SU-DHL-6 (cell line): ENCODE measurements at regions not wholly inside any gene's neighbourhood (a gene's known extent, or its start where the extent isn't known, plus 50 kb on each side); places are given as distances from the start of the nearest gene placed in this dataset.
A peak's percentile ranks its signal among the peaks of the same experiment; 100 is the strongest.

ENCODE experiments used
- H2AFZ ChIP-seq: fragments of 200-600 bp; sonication (generic); 2 replicates; pipeline ENCODE4 v1.6.1; 2014; ENCODE audit warnings: low read depth, mild to moderate bottlenecking, moderate library complexity, mixed read lengths, antibody characterized with exemption, low read length; ENCODE audit not compliant: severe bottlenecking
- H3F3A ChIP-seq: fragments of 200-600 bp; shearing (Covaris generic); 2 replicates; pipeline ENCODE4 v1.6.0; 2016; ENCODE audit warnings: antibody characterized with exemption, mild to moderate bottlenecking; ENCODE audit not compliant: insufficient read depth
- H3K27ac ChIP-seq: fragments of 200-600 bp; sonication (generic); 2 replicates; pipeline ENCODE4 v1.5.1; 2016; ENCODE audit warnings: low read depth, mild to moderate bottlenecking, low read length, moderate library complexity, mixed read lengths
- H3K27me3 ChIP-seq: fragments of 200-600 bp; sonication (generic), shearing (Covaris generic); 2 replicates; pipeline ENCODE4 v1.6.0; 2014; ENCODE audit warnings: mild to moderate bottlenecking, low read length
- H3K36me3 ChIP-seq: fragments of 200-600 bp; sonication (generic); 2 replicates; pipeline ENCODE4 v1.6.1; 2014; ENCODE audit warnings: mild to moderate bottlenecking, low read length, mixed read lengths
- H3K4me2 ChIP-seq: fragments of 300-600, 200-600 bp; shearing (Covaris generic), sonication (generic); 2 replicates; pipeline ENCODE4 v1.6.0; 2014; ENCODE audit warnings: low read length, low read depth, mild to moderate bottlenecking; ENCODE audit not compliant: poor library complexity, severe bottlenecking
- H3K4me3 ChIP-seq: fragments of 200-600 bp; sonication (generic); 2 replicates; pipeline ENCODE4 v1.5.1; 2014; ENCODE audit warnings: antibody characterized with exemption, low read length, mild to moderate bottlenecking, mixed read lengths; ENCODE audit not compliant: insufficient read depth, poor library complexity, severe bottlenecking
- H3K79me2 ChIP-seq: fragments of 200-600 bp; sonication (generic); 2 replicates; pipeline ENCODE4 v1.6.1; 2014; ENCODE audit warnings: mild to moderate bottlenecking, low read length, moderate library complexity; ENCODE audit not compliant: insufficient read depth
- H3K9ac ChIP-seq: fragments of 200-600 bp; sonication (generic); 2 replicates; pipeline ENCODE4 v1.7.0; 2014; ENCODE audit warnings: mild to moderate bottlenecking, low read length
- H3K9me2 ChIP-seq: fragments of 200-600 bp; sonication (generic); replicated peaks from 2 replicates; pipeline ENCODE4 v1.6.1; 2014; ENCODE audit warnings: low read length; ENCODE audit not compliant: insufficient read depth
- H3K9me3 ChIP-seq: fragments of 200-600 bp; sonication (generic); 2 replicates; pipeline ENCODE4 v1.6.1; 2014; ENCODE audit warnings: low read length, mixed read lengths; ENCODE audit not compliant: insufficient read depth
- H4K20me1 ChIP-seq: fragments of 200-600 bp; sonication (generic); 2 replicates; pipeline ENCODE4 v1.6.1; 2014; ENCODE audit warnings: low read depth, mild to moderate bottlenecking, antibody characterized with exemption, low read length, moderate library complexity, mixed read lengths
- CTCF ChIP-seq: fragments of 200-600 bp; sonication (generic); IDR thresholded peaks from one replicate; pipeline ENCODE4 v1.5.1; 2017; ENCODE audit warnings: antibody characterized with exemption, mild to moderate bottlenecking, low read length, moderate library complexity; ENCODE audit not compliant: insufficient read depth, poor library complexity, severe bottlenecking
- EZH2phosphoT487 ChIP-seq: fragments of 200-600 bp; sonication (generic), shearing (Covaris generic); conservative IDR thresholded peaks from 2 replicates; pipeline ENCODE4 v1.6.1; 2018; ENCODE audit warnings: mild to moderate bottlenecking, antibody characterized with exemption, low read length, moderate library complexity, mixed read lengths

- H3K36me3 ChIP-seq = no peaks in the 10 kb centered on the region
- no peaks in the 10 kb centered on the region for H3K27me3 ChIP-seq
- H3K4me3 ChIP-seq = no peak overlapping the region
- no peaks in the 10 kb centered on the region for H3F3A ChIP-seq
- TF ChIP-seq CTCF (no peak), EZH2phosphoT487 (no peak)
- no peak overlapping the region for H3K4me2 ChIP-seq
- no peak overlapping the region for H2AFZ ChIP-seq
- no peaks in the 10 kb centered on the region for H4K20me1 ChIP-seq
- no peaks in the 10 kb centered on the region for H3K79me2 ChIP-seq
- H3K9ac ChIP-seq = no peak overlapping the region
- H3K27ac ChIP-seq = no peak overlapping the region
- no peaks in the 10 kb centered on the region for H3K9me3 ChIP-seq
- H3K9me2 ChIP-seq = no peaks in the 10 kb centered on the region
These were observed 141.1 kb upstream of the MID1 start for GRCh38 chrX:10761447-10761846.

- no peaks in the 10 kb centered on the region for H4K20me1 ChIP-seq
- H3K9me3 ChIP-seq = no peaks in the 10 kb centered on the region
- H3K27ac ChIP-seq = no peak overlapping the region
- peak; percentile 12 for TF ChIP-seq CTCF
- no peak for TF ChIP-seq EZH2phosphoT487
- H3F3A ChIP-seq = no peaks in the 10 kb centered on the region
- no peak overlapping the region for H3K4me2 ChIP-seq
- H3K36me3 ChIP-seq = no peaks in the 10 kb centered on the region
- no peak overlapping the region for H2AFZ ChIP-seq
- H3K4me3 ChIP-seq = no peak overlapping the region
- no peaks in the 10 kb centered on the region for H3K79me2 ChIP-seq
- H3K27me3 ChIP-seq = no peaks in the 10 kb centered on the region
- H3K9me2 ChIP-seq = no peaks in the 10 kb centered on the region
- H3K9ac ChIP-seq = no peak overlapping the region
These were observed 148.8 kb upstream of the MID1 start for GRCh38 chrX:10769195-10769594.

GRCh38 chrX:10769696-10770619, 149.6 kb upstream of the MID1 start:
- Histone ChIP-seq H3K4me2 (no peak overlapping the region), H2AFZ (no peak overlapping the region), H3F3A (no peaks in the 10 kb centered on the region), H3K9me2 (no peaks in the 10 kb centered on the region), H3K79me2 (no peaks in the 10 kb centered on the region), H3K9me3 (no peaks in the 10 kb centered on the region), H3K9ac (no peak overlapping the region), H3K36me3 (no peaks in the 10 kb centered on the region), H3K4me3 (no peak overlapping the region), H4K20me1 (no peaks in the 10 kb centered on the region), H3K27me3 (no peaks in the 10 kb centered on the region), H3K27ac (no peak overlapping the region)
- TF ChIP-seq EZH2phosphoT487 = no peak
- no peak for TF ChIP-seq CTCF
